Middle frontal gyrus (tissue), 1 donor: ENCODE measurements at regions not wholly inside any gene's neighbourhood (a gene's known extent, or its start where the extent isn't known, plus 50 kb on each side); places are given as distances from the start of the nearest gene placed in this dataset.

Experiments used
- DNase-seq: peaks from one replicate; pipeline ENCODE4 v3.0.0-alpha.2; 2015; ENCODE audit warnings: low spot score; ENCODE audit errors: extremely low spot score

DNA sequence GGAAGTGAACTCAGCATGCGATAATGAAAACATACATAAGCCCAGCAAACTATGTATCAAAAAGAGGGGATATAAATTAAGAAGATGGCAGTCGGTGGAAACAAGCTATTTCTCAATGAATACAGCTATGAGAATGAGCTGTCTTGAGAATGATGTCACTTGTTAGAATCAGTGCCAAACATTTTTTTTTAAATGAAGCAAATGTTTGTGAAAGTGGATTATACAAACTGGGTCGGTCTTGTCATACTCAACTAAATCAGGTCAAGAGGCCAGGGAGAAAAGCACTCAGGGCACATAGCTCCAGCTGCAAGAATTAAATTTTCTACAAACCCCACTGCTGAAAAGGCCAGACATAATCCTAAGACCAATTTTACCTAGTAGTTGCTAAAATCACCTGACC is 1048.4 kb downstream of the SLITRK1 start:
- DNase-seq: no peak

- no peak for DNase-seq
These were observed 1053.2 kb downstream of the SLITRK1 start for GRCh38 chr13:82829040-82829439.

GRCh38 chr13:82827724-82828123 is 1054.5 kb downstream of the SLITRK1 start:
- DNase-seq: no peak

- DNase-seq: no peak
These were observed 1059.3 kb downstream of the SLITRK1 start for GRCh38 chr13:82822935-82823334.

DNA sequence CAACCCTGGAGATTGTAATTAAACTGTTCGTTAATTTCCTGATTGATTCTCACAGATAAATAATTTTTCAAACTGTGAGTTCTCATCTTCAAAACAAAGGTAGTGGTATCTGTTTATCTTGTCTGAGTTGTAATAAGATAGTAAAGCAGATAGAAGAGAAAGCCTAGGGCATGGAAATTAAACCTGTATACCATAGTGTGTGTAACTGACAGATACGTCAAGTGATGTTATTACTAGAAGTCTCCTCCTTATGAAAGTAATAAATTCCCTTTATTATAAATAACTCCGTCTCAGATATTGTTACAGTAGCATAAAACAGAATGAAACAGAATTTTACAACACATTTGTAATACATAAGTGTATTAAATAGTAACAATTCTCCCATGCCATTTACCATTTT is 1065.1 kb downstream of the SLITRK1 start:
- no peak for DNase-seq

DNA sequence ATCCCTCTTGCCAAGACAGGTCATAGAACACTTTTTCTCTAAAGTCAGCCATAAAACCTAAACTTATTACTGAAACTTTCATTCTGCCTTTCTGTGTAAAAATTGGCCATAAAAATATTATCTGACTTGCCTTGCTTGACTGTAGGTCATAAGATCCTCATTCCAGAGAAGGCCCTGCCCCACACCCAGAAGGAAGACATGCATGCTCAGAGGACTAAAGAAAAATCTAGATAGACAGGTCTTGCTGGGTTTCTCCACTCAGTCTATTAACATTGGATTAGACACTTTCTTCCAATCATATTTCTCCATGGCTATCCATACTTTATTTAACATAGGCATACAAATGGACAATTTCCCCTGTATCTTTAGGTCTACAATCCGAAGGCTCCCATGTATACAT is 1066.5 kb downstream of the SLITRK1 start:
- no peak for DNase-seq

GRCh38 chr13:82803341-82803740 is 1078.9 kb downstream of the SLITRK1 start:
- no peak for DNase-seq

DNA sequence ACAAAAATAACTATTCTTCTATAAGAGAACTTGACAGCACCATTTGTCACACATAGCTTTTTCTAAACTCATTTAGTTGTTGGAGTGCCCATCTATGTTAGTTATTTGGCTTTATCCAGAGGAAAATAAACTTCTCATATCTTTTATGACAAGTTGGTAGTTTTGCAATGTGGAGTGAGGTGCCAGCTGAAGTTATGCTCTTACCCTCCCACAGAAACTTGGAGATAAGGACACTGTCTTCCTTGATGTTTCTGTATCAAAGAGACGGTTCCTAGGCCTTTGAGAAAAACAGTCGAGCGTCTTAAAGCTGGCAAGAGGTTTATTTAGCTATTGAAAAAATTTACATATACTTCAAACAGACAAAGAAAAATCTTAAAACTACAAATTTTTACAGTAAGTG is 1079.7 kb downstream of the SLITRK1 start:
- DNase-seq: no peak

DNA sequence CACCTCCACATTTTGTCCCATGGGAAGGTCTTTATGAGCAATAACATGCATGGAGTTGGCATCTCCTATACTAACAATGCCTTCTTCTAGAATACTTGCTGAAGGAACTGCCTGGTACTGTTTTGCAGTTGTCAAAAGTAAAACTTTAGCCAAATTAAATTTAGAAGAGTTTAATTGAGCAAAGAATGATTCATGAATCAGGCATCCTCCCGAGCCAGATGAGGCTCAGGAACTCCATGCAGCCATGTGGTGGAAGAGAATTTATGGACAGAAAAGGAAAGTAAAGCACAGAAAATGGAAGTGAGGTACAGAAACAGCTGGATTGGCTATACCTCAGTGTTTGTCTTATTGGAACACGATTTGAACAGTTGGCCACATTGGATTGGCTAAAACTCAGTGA is 1081.9 kb downstream of the SLITRK1 start:
- DNase-seq: no peak

DNA sequence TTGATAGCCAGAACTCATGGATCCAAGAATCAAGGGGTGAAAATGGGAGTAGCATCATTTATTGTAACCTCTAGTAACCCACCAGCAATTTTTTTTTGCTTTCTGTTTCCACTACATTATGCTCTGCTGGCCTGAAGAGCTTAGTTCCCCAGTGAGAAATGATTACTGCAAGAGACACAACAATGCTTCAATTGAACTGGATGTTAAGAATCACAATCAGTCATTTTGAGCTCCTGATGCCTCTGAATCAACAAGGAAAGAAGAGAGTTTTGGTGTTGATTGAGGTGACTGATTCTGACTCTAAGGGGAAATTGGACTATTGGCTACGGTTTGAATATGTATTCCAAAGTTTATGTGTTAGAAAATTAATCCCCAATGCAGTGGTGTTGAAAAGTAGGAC is 1084.4 kb downstream of the SLITRK1 start:
- DNase-seq: no peak

DNA sequence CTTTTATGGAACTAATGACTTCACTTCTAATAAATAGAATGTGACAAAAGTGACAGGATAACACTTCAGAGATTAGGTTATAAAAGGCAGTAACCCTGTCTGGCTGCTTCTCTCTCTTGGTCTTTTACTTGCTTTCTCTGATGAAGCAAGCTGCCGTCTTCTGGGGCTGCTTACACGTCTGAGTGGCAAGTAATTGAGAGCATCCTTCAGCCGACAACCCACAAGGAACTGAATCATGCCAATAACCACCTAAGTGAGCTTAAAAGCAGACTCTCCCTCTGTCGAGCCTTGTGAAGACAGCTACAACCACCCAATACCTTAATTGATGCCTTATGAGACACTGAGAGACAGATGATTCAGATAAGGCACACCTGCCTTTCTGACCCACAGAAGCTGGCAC is 1091.2 kb downstream of the SLITRK1 start:
- no peak for DNase-seq

- DNase-seq: no peak
These were observed 1109.5 kb downstream of the SLITRK1 start for GRCh38 chr13:82772816-82773215.

DNA sequence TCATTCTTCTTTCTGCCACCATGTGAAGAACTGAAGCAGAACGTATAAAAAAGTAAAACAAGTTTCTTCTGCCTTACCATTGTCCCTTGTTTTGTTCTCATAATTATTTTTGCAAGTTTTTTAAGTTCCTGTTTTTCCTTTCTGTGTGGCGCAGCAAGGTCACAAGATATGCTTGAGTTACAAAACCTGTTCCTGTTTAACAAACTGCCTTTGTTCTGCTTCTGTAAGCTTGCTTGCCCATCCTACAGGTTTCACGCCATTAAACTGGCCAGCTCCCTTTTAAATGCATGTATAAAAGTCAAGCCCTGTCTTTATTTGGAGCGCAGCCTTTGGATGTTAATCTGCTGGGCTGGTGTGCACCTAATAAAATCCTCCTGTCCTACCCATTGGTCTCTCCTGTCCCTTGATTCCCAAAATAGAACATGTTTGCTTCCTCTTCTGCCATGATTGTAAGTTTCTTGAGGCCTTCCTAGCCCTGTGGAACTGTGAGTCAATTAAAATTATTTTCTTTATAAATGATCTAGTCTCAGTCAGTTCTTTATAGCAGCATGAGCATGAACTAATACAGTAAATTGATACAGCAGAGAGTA is 1115.4 kb downstream of the SLITRK1 start:
- DNase-seq: no peak

DNA sequence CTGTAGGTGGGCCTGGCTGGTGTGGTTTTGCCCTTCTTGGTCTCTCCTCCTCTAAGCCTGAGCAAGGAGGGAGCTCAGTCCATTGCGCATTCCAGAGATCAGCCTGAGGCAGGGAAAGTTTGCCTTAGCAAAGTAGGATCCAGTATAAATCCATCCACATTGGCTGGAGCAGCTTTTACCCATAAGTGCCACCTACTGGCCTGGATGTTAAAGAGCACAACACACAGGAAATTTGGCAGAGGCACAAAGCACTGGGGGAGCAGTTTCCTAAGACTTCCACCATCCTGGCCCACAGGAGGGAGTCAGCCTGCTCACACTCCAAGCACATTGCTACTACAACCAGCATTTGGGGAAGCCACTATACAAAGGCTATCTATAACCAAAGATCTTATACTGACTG is 1124.2 kb downstream of the SLITRK1 start:
- DNase-seq: no peak

GRCh38 chr13:82751206-82751605 is 1131.1 kb downstream of the SLITRK1 start:
- DNase-seq: no peak

GRCh38 chr13:82749551-82749950 is 1132.7 kb downstream of the SLITRK1 start:
- DNase-seq: no peak

DNA sequence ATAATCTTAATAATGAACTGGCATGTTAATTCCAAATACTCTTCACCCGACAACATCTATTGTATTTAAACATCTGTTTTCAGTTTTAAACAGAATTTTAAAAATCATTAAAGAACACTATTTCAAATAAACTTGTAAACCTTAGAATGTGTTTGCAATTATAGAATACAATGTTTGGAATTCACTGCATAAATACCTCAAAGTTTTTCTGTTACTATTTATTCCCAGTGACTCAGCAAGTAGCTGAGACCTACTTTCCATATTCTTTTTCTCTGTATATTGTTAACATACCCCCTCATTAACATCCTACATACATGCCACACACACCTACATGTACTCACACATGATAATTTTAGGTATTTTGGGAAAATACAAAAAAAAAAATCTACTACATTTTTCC is 1134.3 kb downstream of the SLITRK1 start:
- no peak for DNase-seq

- no peak for DNase-seq
These were observed 1135.0 kb downstream of the SLITRK1 start for GRCh38 chr13:82747291-82747690.

- DNase-seq: no peak
These were observed 1141.8 kb downstream of the SLITRK1 start for GRCh38 chr13:82740442-82740841.

DNA sequence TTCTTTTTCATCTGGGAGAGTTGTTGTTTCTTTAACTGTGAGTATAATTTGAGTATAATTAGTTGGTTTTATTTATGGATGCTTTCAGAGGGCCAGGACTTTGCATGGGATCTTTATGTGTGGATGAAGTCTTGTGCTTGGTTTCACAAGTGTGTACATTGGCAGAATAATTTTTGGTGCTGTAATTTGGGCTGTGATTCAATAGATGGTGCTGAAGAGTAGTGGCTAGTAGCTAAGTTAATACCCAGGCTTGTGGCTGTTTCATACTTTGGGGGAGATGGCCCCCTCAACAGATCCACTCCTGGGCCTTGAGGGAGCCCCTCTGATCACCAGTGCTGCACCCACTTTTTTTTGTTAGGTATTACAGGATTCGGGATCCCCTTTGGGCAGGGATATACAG is 1142.4 kb downstream of the SLITRK1 start:
- no peak for DNase-seq

DNA sequence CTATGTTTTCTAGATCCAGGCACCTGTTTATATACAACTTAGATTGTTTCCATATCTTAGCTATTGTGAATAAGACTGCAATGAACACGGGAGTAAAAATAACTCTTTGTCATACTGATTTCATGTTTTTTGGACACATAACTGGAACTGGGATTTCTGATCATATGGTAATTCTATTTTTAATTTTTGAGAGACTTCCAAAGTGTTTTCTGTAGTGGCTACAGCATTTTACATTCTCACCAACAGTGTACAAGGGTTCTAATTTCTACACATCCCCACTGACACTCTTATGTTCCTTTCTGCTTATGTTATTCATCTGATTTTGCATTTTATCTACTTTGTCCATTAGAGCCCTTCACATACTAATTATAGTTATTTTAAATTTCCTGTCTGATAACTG is 1152.9 kb downstream of the SLITRK1 start:
- no peak for DNase-seq

DNA sequence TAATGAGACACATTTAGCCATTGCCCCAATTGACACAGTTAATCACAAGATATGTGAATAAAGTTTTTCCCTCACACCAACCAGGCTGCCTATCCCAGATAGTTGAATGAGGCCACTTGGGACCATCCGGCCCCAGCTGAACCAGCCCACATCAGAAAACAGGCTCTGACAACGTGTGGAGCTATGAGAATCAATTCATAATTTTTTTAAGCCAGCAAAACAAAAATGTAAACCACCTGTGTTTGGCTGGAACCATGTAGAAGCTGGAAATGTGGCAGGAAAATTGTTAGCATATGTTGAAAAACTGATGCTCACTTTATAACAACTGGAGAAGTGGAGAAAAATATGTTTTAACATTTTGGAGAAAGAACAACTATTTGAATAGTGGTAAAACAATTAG is 1161.3 kb downstream of the SLITRK1 start:
- DNase-seq: no peak

GRCh38 chr13:82719987-82720386 is 1162.3 kb downstream of the SLITRK1 start:
- DNase-seq: no peak

DNA sequence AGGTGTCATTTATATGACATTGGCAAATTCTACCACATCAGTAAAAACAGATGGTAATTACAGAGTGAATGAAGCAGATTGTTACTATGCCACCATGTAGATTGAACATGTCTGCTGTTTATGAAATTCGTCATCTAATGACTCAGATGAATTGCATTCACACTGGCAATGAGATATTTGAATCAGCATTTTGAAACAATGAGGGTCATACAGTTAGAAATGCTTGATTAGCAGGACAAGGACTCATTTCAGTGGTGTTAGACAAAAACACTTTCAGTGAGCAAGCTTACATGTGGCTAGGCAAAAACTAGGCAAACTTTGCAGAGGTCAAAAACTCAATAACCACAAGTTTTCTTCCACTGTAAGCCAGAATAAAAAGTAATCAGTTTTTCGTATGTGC is 1165.0 kb downstream of the SLITRK1 start:
- DNase-seq: peak; percentile 31
